Upper lobe of right lung (tissue), 1 donor: ENCODE measurements at regions not wholly inside any gene's neighbourhood (a gene's known extent, or its start where the extent isn't known, plus 50 kb on each side); places are given as distances from the start of the nearest gene placed in this dataset.

ENCODE experiments used
- ATAC-seq: fragments of 200-7000 bp; cut with Tn5 transposase; one replicate; pipeline ENCODE4 v1.9.1; 2020; ENCODE audit warnings: mild to moderate bottlenecking, moderate library complexity
- DNase-seq: peaks from one replicate; pipeline ENCODE4 v3.0.0-alpha.2; 2020
- H3K27ac ChIP-seq: fragments of 200-600 bp; one replicate; pipeline ENCODE4 v1.8.0; 2022
- H3K27me3 ChIP-seq: fragments of 200-600 bp; one replicate; pipeline ENCODE4 v1.8.0; 2022; ENCODE audit warnings: mild to moderate bottlenecking
- H3K36me3 ChIP-seq: fragments of 200-600 bp; one replicate; pipeline ENCODE4 v1.8.0; 2022
- H3K4me1 ChIP-seq: fragments of 200-600 bp; one replicate; pipeline ENCODE4 v1.8.0; 2022
- H3K4me3 ChIP-seq: fragments of 200-600 bp; one replicate; pipeline ENCODE4 v1.8.0; 2022; ENCODE audit warnings: mild to moderate bottlenecking
- H3K9me3 ChIP-seq: fragments of 200-600 bp; one replicate; pipeline ENCODE4 v1.8.0; 2022
- CTCF ChIP-seq: fragments of 200-600 bp; IDR thresholded peaks from one replicate; pipeline ENCODE4 v1.8.0; 2022; ENCODE audit warnings: antibody characterized with exemption
- intact Hi-C: fragments of 100-400 bp; cut with DNase I; formaldehyde crosslinking; loops from one replicate; pipeline ENCODE4 v1.11.0; 2022
- donor health status: DM: no; HTN: yes; CAD: no; lungs with severe emphysema.

DNA sequence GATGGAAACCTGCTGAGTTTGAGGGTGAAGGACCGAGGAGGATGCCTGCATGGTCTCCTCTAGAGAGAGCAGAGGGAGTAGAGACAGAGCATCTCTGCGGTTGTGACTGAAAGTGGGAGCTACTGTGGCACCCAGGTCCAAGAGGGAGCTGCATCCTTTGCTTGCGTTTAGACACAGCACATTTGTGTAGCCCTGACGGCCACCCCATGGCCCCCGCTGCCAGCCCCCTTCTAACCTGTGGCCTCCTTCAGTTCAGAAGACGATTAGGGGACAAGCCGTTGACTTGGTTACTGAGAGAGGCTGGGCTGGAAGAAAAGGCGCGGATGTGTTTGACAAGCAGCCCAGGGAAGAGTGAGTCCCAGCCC lies 690.9 kb downstream of the BRD1 start:
- H3K27me3 ChIP-seq = peaks cover 38% of the 10 kb centered on the region
- H3K27ac ChIP-seq = no peak overlapping the region
- H3K4me1 ChIP-seq = no peaks in the 10 kb centered on the region
- ATAC-seq (no peak), DNase-seq (no peak)
- no peak for TF ChIP-seq CTCF
- no peaks in the 10 kb centered on the region for H3K36me3 ChIP-seq
- H3K4me3 ChIP-seq = no peak overlapping the region
- H3K9me3 ChIP-seq = no peaks in the 10 kb centered on the region
- intact Hi-C loops = no loop called here

DNA sequence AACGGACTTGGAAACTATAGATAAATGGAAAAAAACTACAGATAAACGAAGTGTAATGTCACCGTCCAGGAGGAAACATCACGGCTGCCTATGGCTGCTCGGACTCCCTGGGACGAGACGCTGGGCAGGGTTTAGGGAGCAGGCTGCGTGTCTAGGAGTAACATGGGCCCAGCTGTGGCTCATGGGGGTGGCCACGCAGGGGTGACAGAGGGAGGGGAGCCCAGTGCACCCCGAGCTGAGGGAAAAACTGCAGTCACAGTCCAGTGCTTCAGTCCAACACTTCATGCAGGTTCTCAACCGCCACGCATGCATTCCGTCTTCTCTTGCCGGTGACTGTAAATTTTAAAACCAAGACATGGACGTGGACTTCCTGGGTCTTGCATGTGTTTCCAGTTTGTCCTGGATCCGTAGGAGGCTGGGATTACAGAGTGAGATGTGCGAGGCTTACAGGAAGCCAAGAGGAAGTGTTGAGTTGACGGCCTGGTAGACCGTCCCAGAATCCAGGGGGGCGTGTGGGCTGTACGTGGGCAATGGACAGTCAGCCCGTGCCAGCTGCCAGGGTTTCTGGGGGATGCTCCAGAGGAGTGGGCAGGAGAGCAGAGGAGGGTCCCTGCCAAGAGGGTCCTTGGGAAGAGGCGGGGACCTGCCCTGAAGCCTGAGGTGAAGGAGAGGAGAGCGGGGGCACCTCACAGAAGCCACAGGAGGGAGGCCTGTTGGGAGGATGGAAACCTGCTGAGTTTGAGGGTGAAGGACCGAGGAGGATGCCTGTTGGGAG lies 691.4 kb downstream of the BRD1 start:
- no peak overlapping the region for H3K4me3 ChIP-seq
- peaks cover 36% of the 10 kb centered on the region for H3K27me3 ChIP-seq
- H3K9me3 ChIP-seq = no peaks in the 10 kb centered on the region
- no peaks in the 10 kb centered on the region for H3K36me3 ChIP-seq
- H3K4me1 ChIP-seq = no peaks in the 10 kb centered on the region
- ATAC-seq (no peak), DNase-seq (no peak)
- intact Hi-C loops = no loop called here
- H3K27ac ChIP-seq = no peak overlapping the region
- TF ChIP-seq CTCF = no peak

DNA sequence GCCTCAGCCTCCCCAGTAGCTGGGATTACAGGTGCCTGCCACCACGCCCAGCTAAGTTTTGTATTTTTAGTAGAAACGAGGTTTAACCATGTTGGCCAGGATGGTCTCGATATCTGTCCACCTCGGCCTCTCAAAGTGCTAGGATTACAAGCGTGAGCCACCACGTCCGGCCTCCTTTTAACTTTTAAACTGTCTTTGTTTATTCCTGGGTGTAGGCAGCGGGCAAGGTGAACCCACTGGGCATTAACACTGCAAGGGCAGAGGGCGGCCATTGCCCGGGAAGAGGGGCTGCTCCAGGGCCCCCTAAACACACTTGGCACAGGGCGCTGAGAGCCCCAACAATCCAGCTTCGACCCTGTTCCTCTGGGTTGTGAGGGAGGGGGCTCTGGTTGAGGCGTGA lies 693.6 kb downstream of the BRD1 start:
- Histone ChIP-seq H3K36me3 (no peaks in the 10 kb centered on the region), H3K27ac (no peak overlapping the region), H3K27me3 (peaks cover 25% of the 10 kb centered on the region), H3K4me3 (no peak overlapping the region), H3K9me3 (no peaks in the 10 kb centered on the region), H3K4me1 (no peaks in the 10 kb centered on the region)
- ATAC-seq (no peak), DNase-seq (no peak)
- intact Hi-C loops = no loop called here
- TF ChIP-seq CTCF = no peak

GRCh38 chr22:49133541-49133940 lies 694.1 kb downstream of the BRD1 start:
- no peak for DNase-seq
- intact Hi-C loops = no loop called here

DNA sequence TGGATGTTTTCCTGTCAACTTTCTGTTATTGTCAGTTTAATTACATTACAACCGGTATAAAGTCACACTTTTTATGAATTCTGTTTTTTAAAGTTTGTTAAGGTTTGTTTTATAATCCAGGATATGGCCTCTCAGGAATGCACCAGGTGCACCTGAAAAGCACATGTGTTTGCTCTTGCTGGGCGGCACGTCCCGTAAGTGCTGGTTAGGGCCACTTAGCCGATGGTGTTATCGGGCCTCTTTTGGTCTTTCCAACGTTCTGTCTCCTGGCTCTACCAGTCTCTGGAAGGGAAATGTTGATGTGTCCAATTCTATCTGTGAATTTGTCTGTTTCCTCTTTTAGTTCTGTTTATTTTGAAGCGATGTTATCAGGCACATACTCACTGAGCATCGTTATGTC lies 695.7 kb downstream of the BRD1 start:
- peak; percentile 60 for ATAC-seq
- Histone ChIP-seq H3K36me3 (no peaks in the 10 kb centered on the region), H3K9me3 (no peaks in the 10 kb centered on the region), H3K4me3 (no peak overlapping the region), H3K27ac (no peak overlapping the region), H3K27me3 (peaks cover 31% of the 10 kb centered on the region), H3K4me1 (no peaks in the 10 kb centered on the region)
- no peak for TF ChIP-seq CTCF
- no peak for DNase-seq
- intact Hi-C loops = no loop called here

More at GRCh38 chr22:49133541-49133940, 694.1 kb downstream of the BRD1 start:
- Histone ChIP-seq H3K27ac (no peak overlapping the region), H3K4me1 (no peaks in the 10 kb centered on the region), H3K36me3 (no peaks in the 10 kb centered on the region), H3K4me3 (no peak overlapping the region), H3K27me3 (peaks cover 31% of the 10 kb centered on the region), H3K9me3 (no peaks in the 10 kb centered on the region)
- ATAC-seq = no peak
- TF ChIP-seq CTCF = no peak

DNA sequence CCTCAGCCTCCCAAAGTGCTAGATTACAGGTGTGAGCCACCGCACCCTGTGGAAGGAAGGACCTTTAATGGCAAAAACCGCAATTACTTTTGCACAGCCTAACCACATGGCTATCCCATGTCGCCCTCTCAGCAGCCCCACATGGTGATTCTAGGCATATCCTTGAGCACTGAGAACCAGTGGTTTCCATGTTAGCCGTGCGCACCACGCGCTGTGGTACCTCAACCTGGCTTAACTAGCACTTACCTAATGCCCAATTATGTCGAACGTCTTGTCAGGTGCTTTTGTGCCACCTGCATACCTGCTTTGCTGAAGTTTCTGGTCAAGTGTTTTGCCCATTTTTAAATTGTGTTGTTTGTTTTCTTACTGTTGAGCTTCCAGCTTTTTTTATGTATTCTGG lies 697.9 kb downstream of the BRD1 start:
- no peaks in the 10 kb centered on the region for H3K9me3 ChIP-seq
- no peak for DNase-seq
- peaks cover 18% of the 10 kb centered on the region for H3K27me3 ChIP-seq
- no peak overlapping the region for H3K4me3 ChIP-seq
- intact Hi-C loops = no loop called here
- no peak for TF ChIP-seq CTCF
- ATAC-seq = no peak
- no peaks in the 10 kb centered on the region for H3K36me3 ChIP-seq
- no peak overlapping the region for H3K27ac ChIP-seq
- H3K4me1 ChIP-seq = no peaks in the 10 kb centered on the region
